NCI-H2107 treated with DMSO at 0.1 percent for 48 hours (cell line): ENCODE measurements at regions not wholly inside any gene's neighbourhood (a gene's known extent, or its start where the extent isn't known, plus 50 kb on each side); places are given as distances from the start of the nearest gene placed in this dataset.

Experiments used
- DNase-seq: peaks from one replicate; lab custom pipeline; 2025; ENCODE audit not compliant: unreplicated experiment; lab: John Stamatoyannopoulos, UW

- no peak for DNase-seq
Observed at GRCh38 chrY:19365321-19365720, 379.2 kb downstream of the KDM5D start.

GRCh38 chrY:19357249-19357648 is 387.3 kb downstream of the KDM5D start:
- DNase-seq, result no peak

GRCh38 chrY:19356735-19357134 is 387.8 kb downstream of the KDM5D start:
- no peak for DNase-seq

GRCh38 chrY:19354857-19355173 is 389.7 kb downstream of the KDM5D start:
- DNase-seq, result no peak

GRCh38 chrY:19354061-19354856 is 390.3 kb downstream of the KDM5D start:
- DNase-seq, result no peak

- DNase-seq, result no peak
Observed at GRCh38 chrY:19351616-19352015, 392.9 kb downstream of the KDM5D start.

GRCh38 chrY:19321701-19322100 is 422.8 kb downstream of the KDM5D start:
- DNase-seq, result no peak

GRCh38 chrY:19319135-19319534 is 425.4 kb downstream of the KDM5D start:
- DNase-seq, result no peak

- no peak for DNase-seq
Observed at GRCh38 chrY:19317271-19317987, 427.1 kb downstream of the KDM5D start.

- DNase-seq, result no peak
Observed at GRCh38 chrY:19307627-19308026, 436.9 kb downstream of the KDM5D start.

- DNase-seq, result no peak
Observed at GRCh38 chrY:19303136-19303535, 441.4 kb downstream of the KDM5D start.

- no peak for DNase-seq
Observed at GRCh38 chrY:19290925-19291324, 453.6 kb downstream of the KDM5D start.

GRCh38 chrY:19274076-19274475 is 470.4 kb downstream of the KDM5D start:
- DNase-seq, result no peak

GRCh38 chrY:19268331-19268730 is 476.2 kb downstream of the KDM5D start:
- DNase-seq, result no peak

- no peak for DNase-seq
Observed at GRCh38 chrY:19265404-19265803, 479.1 kb downstream of the KDM5D start.

- DNase-seq, result no peak
Observed at GRCh38 chrY:19262310-19262709, 482.2 kb downstream of the KDM5D start.

- DNase-seq, result no peak
Observed at GRCh38 chrY:19232276-19232994, 458.9 kb upstream of the HSFY2 start.

GRCh38 chrY:19220784-19221183 is 447.2 kb upstream of the HSFY2 start:
- DNase-seq, result no peak

- DNase-seq, result no peak
Observed at GRCh38 chrY:19208915-19209314, 435.4 kb upstream of the HSFY2 start.

GRCh38 chrY:19207048-19207447 is 433.5 kb upstream of the HSFY2 start:
- DNase-seq, result no peak

GRCh38 chrY:19180824-19181223 is 407.3 kb upstream of the HSFY2 start:
- DNase-seq, result no peak

- DNase-seq, result no peak
Observed at GRCh38 chrY:19168202-19168565, 394.6 kb upstream of the HSFY2 start.
